ENCODE measurements at regions not wholly inside any gene's neighbourhood (a gene's known extent, or its start where the extent isn't known, plus 50 kb on each side); places are given as distances from the start of the nearest gene placed in this dataset.
"Not testable (repeated sequence)": the region's sequence is repeated elsewhere in the genome, so short reads cannot be mapped to it uniquely, and the experiment has no call there.

GRCh38 chr12:17132336-17132735, 526.4 kb upstream of the LMO3 start:
- H3K27ac ChIP-seq = no peak overlapping the region
- no peak overlapping the region for H2AFZ ChIP-seq
- no peak overlapping the region for H3K4me3 ChIP-seq (ENCODE audit: low read depth, low read length)
- TF ChIP-seq, protein P1, sequence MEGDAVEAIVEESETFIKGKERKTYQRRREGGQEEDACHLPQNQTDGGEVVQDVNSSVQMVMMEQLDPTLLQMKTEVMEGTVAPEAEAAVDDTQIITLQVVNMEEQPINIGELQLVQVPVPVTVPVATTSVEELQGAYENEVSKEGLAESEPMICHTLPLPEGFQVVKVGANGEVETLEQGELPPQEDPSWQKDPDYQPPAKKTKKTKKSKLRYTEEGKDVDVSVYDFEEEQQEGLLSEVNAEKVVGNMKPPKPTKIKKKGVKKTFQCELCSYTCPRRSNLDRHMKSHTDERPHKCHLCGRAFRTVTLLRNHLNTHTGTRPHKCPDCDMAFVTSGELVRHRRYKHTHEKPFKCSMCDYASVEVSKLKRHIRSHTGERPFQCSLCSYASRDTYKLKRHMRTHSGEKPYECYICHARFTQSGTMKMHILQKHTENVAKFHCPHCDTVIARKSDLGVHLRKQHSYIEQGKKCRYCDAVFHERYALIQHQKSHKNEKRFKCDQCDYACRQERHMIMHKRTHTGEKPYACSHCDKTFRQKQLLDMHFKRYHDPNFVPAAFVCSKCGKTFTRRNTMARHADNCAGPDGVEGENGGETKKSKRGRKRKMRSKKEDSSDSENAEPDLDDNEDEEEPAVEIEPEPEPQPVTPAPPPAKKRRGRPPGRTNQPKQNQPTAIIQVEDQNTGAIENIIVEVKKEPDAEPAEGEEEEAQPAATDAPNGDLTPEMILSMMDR (IDR thresholded peaks at IDR 0.05) = no peak
- no peaks in the 10 kb centered on the region for H3K36me3 ChIP-seq (ENCODE audit: control insufficient read depth, insufficient read depth, low read length)
- H3K9me3 ChIP-seq (ENCODE audit: control insufficient read depth, low read length) = no peaks in the 10 kb centered on the region
- H3K4me1 ChIP-seq = no peaks in the 10 kb centered on the region
- H3K4me2 ChIP-seq (ENCODE audit: low read length) = no peak overlapping the region
- no peaks in the 10 kb centered on the region for H3K27me3 ChIP-seq (ENCODE audit: control insufficient read depth, insufficient read depth, low read length)
- no peak overlapping the region for H3K9ac ChIP-seq
- no peaks in the 10 kb centered on the region for H3K79me2 ChIP-seq

GRCh38 chr12:17116538-17116937, 510.6 kb upstream of the LMO3 start:
- H3K9me3 ChIP-seq (ENCODE audit: control insufficient read depth, low read length); H3K4me1 ChIP-seq; H3K27me3 ChIP-seq (ENCODE audit: control insufficient read depth, insufficient read depth, low read length); H3K27ac ChIP-seq; H2AFZ ChIP-seq; H3K79me2 ChIP-seq; H3K9ac ChIP-seq; H3K4me3 ChIP-seq (ENCODE audit: low read depth, low read length); H3K4me2 ChIP-seq (ENCODE audit: low read length); H3K36me3 ChIP-seq (ENCODE audit: control insufficient read depth, insufficient read depth, low read length): not testable (repeated sequence)

GRCh38 chr12:17110316-17110715, 504.4 kb upstream of the LMO3 start:
- Histone ChIP-seq H2AFZ (no peak overlapping the region), H3K36me3 (ENCODE audit: control insufficient read depth, insufficient read depth, low read length) (no peaks in the 10 kb centered on the region), H3K4me2 (ENCODE audit: low read length) (no peak overlapping the region), H3K79me2 (no peaks in the 10 kb centered on the region), H3K27ac (no peak overlapping the region), H3K9me3 (ENCODE audit: control insufficient read depth, low read length) (no peaks in the 10 kb centered on the region), H3K4me3 (ENCODE audit: low read depth, low read length) (no peak overlapping the region), H3K9ac (no peak overlapping the region), H3K4me1 (no peaks in the 10 kb centered on the region), H3K27me3 (ENCODE audit: control insufficient read depth, insufficient read depth, low read length) (no peaks in the 10 kb centered on the region)
- TF ChIP-seq, protein P1 (IDR thresholded peaks at IDR 0.05) = no peak

- Histone ChIP-seq H3K4me3 (ENCODE audit: low read depth, low read length) (no peak overlapping the region), H3K4me2 (ENCODE audit: low read length) (no peak overlapping the region)
These were observed 503.0 kb upstream of the LMO3 start for GRCh38 chr12:17108877-17109541.

GRCh38 chr12:17104801-17105200, 498.8 kb upstream of the LMO3 start:
- H3K36me3 ChIP-seq (ENCODE audit: control insufficient read depth, insufficient read depth, low read length) = no peaks in the 10 kb centered on the region
- no peak overlapping the region for H3K9ac ChIP-seq
- H3K27me3 ChIP-seq (ENCODE audit: control insufficient read depth, insufficient read depth, low read length) = no peaks in the 10 kb centered on the region
- H3K4me2 ChIP-seq (ENCODE audit: low read length) = no peak overlapping the region
- TF ChIP-seq, protein P1 (IDR thresholded peaks at IDR 0.05) = no peak
- H3K4me1 ChIP-seq = no peaks in the 10 kb centered on the region
- H3K79me2 ChIP-seq = no peaks in the 10 kb centered on the region
- H2AFZ ChIP-seq = no peak overlapping the region
- H3K9me3 ChIP-seq (ENCODE audit: control insufficient read depth, low read length) = no peaks in the 10 kb centered on the region
- no peak overlapping the region for H3K4me3 ChIP-seq (ENCODE audit: low read depth, low read length)
- no peak overlapping the region for H3K27ac ChIP-seq

More at GRCh38 chr12:17108877-17109541, 503.0 kb upstream of the LMO3 start:
- Histone ChIP-seq H3K27ac (no peak overlapping the region), H2AFZ (no peak overlapping the region), H3K36me3 (ENCODE audit: control insufficient read depth, insufficient read depth, low read length) (no peaks in the 10 kb centered on the region), H3K4me1 (no peaks in the 10 kb centered on the region), H3K9me3 (ENCODE audit: control insufficient read depth, low read length) (no peaks in the 10 kb centered on the region), H3K27me3 (ENCODE audit: control insufficient read depth, insufficient read depth, low read length) (no peaks in the 10 kb centered on the region), H3K9ac (no peak overlapping the region), H3K79me2 (no peaks in the 10 kb centered on the region)
- TF ChIP-seq, protein P1 (IDR thresholded peaks at IDR 0.05) = no peak

Data from parathyroid adenoma (tissue), 2 donors.